ENCODE measurements at regions not wholly inside any gene's neighbourhood (a gene's known extent, or its start where the extent isn't known, plus 50 kb on each side); places are given as distances from the start of the nearest gene placed in this dataset.

GRCh38 chr4:23958749-23959148, 68.9 kb upstream of the PPARGC1A start:
- H3K27ac ChIP-seq (ENCODE audit: low read depth, low read length), result no peak overlapping the region
- no peaks in the 10 kb centered on the region for H3K79me2 ChIP-seq (ENCODE audit: insufficient read depth, low read length)
- no peak overlapping the region for H3K4me3 ChIP-seq (ENCODE audit: insufficient read depth, low read length, poor library complexity, severe bottlenecking)
- H3K36me3 ChIP-seq (ENCODE audit: low read length), result no peaks in the 10 kb centered on the region
- H3K9me3 ChIP-seq (ENCODE audit: insufficient read depth, low read length), result no peaks in the 10 kb centered on the region
- H3K27me3 ChIP-seq (ENCODE audit: low read length), result no peaks in the 10 kb centered on the region
- no peaks in the 10 kb centered on the region for H3F3A ChIP-seq (ENCODE audit: insufficient read depth)
- no peak overlapping the region for H3K4me2 ChIP-seq (ENCODE audit: low read depth, low read length, poor library complexity, severe bottlenecking)
- no peaks in the 10 kb centered on the region for H3K9me2 ChIP-seq (replicated peaks; ENCODE audit: insufficient read depth, low read length)
- H3K9ac ChIP-seq (ENCODE audit: low read length), result no peak overlapping the region
- H4K20me1 ChIP-seq (ENCODE audit: low read depth, low read length), result no peaks in the 10 kb centered on the region
- no peak overlapping the region for H2AFZ ChIP-seq (ENCODE audit: low read depth, low read length, severe bottlenecking)
- TF ChIP-seq CTCF (IDR thresholded peaks at IDR 0.05; ENCODE audit: insufficient read depth, low read length, poor library complexity, severe bottlenecking), result no peak

DNA sequence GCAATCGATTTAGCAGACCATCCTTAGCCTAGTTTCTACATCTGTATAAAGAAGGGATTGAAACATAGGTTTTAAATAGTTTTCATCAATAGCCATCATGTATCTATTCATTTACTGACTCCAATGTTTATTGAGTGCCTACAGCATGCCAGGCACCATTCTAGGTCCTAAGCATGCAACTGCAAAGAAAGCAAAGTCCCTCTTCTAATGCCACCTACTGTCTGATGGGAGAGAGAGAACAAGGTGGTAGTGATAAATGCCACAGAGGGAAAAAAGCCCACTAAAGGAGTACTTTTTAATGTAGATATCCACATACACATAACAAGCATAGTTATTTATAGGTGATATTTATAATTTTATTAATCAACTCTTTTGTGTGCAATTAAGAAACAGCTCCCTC, 67.6 kb upstream of the PPARGC1A start:
- H2AFZ ChIP-seq (ENCODE audit: low read depth, low read length, severe bottlenecking), result no peak overlapping the region
- H3K79me2 ChIP-seq (ENCODE audit: insufficient read depth, low read length), result no peaks in the 10 kb centered on the region
- no peaks in the 10 kb centered on the region for H4K20me1 ChIP-seq (ENCODE audit: low read depth, low read length)
- H3K4me2 ChIP-seq (ENCODE audit: low read depth, low read length, poor library complexity, severe bottlenecking), result no peak overlapping the region
- H3K9me3 ChIP-seq (ENCODE audit: insufficient read depth, low read length), result no peaks in the 10 kb centered on the region
- no peaks in the 10 kb centered on the region for H3F3A ChIP-seq (ENCODE audit: insufficient read depth)
- H3K27ac ChIP-seq (ENCODE audit: low read depth, low read length), result no peak overlapping the region
- H3K36me3 ChIP-seq (ENCODE audit: low read length), result no peaks in the 10 kb centered on the region
- H3K4me3 ChIP-seq (ENCODE audit: insufficient read depth, low read length, poor library complexity, severe bottlenecking), result no peak overlapping the region
- H3K9ac ChIP-seq (ENCODE audit: low read length), result no peak overlapping the region
- H3K9me2 ChIP-seq (replicated peaks; ENCODE audit: insufficient read depth, low read length), result no peaks in the 10 kb centered on the region
- TF ChIP-seq EZH2phosphoT487 (conservative IDR thresholded peaks at IDR 0.05; ENCODE audit: low read length) (no peak), CTCF (IDR thresholded peaks at IDR 0.05; ENCODE audit: insufficient read depth, low read length, poor library complexity, severe bottlenecking) (no peak)
- H3K27me3 ChIP-seq (ENCODE audit: low read length), result no peaks in the 10 kb centered on the region

DNA sequence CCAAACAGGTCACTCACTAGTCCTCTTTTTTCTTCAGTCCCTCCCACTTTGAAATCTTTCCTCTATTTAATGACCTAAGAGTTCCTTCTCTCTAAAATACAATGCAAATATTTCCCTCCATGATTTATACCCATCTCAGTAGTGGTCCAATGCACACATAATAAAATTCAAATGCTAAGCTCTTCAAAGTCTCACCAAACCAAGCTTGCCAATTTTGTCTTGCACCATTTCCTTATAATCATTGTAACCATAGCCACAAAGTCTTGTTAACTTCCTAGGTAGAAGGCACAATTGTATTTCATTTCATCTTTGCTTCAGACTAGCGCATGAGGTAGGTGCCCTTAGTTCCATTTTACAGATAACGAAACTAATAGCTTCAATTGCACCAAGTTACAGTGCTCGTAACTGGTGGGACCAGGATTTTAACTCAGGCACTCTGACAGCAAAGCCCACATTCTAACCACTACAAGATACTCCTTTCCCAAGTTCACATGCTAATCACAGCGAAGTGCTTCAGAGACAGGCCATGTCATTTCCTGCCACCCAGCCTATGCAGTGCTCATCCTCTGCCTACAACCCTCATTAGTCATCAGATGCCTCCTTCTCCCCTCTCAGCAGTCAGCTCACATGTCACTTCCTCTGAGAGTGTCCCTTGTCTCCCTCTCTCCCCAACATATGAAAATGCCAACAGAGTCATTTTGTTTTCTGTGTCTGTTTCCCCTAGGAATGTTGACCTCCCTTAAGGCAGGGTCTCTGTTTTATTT, 66.9 kb upstream of the PPARGC1A start:
- Histone ChIP-seq H3K9me2 (replicated peaks; ENCODE audit: insufficient read depth, low read length) (no peaks in the 10 kb centered on the region), H3K36me3 (ENCODE audit: low read length) (no peaks in the 10 kb centered on the region), H3K79me2 (ENCODE audit: insufficient read depth, low read length) (no peaks in the 10 kb centered on the region), H3K27me3 (ENCODE audit: low read length) (no peaks in the 10 kb centered on the region), H4K20me1 (ENCODE audit: low read depth, low read length) (no peaks in the 10 kb centered on the region), H3K4me3 (ENCODE audit: insufficient read depth, low read length, poor library complexity, severe bottlenecking) (no peak overlapping the region), H3K27ac (ENCODE audit: low read depth, low read length) (no peak overlapping the region), H3K9ac (ENCODE audit: low read length) (no peak overlapping the region), H2AFZ (ENCODE audit: low read depth, low read length, severe bottlenecking) (no peak overlapping the region), H3K4me2 (ENCODE audit: low read depth, low read length, poor library complexity, severe bottlenecking) (no peak overlapping the region), H3F3A (ENCODE audit: insufficient read depth) (no peaks in the 10 kb centered on the region), H3K9me3 (ENCODE audit: insufficient read depth, low read length) (no peaks in the 10 kb centered on the region)
- no peak for TF ChIP-seq EZH2phosphoT487 (conservative IDR thresholded peaks at IDR 0.05; ENCODE audit: low read length)

DNA sequence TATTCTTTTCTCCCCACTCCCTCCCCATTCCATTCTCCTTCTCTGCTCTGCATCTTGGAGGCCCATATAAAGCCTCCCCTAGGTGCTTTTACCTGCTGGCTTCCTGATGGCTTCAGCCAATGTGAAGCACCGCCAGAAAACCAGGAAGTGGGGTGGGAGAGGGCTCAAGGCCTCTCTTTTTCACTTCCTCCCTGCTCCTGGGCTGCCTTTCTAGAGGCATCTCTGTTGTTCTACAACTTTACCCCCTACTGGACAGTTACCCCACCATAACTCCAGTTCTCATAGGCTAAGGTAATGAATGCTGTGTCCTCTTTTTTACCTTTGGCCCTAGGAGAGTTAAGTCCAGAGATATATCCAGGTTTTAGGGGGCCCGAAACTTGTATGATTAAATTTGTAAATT, 62.4 kb upstream of the PPARGC1A start:
- H4K20me1 ChIP-seq (ENCODE audit: low read depth, low read length), result no peaks in the 10 kb centered on the region
- H3K9me2 ChIP-seq (replicated peaks; ENCODE audit: insufficient read depth, low read length), result no peaks in the 10 kb centered on the region
- H3K36me3 ChIP-seq (ENCODE audit: low read length), result no peaks in the 10 kb centered on the region
- H3K27me3 ChIP-seq (ENCODE audit: low read length), result no peaks in the 10 kb centered on the region
- H3K27ac ChIP-seq (ENCODE audit: low read depth, low read length), result no peak overlapping the region
- no peak for TF ChIP-seq EZH2phosphoT487 (conservative IDR thresholded peaks at IDR 0.05; ENCODE audit: low read length)
- TF ChIP-seq CTCF (IDR thresholded peaks at IDR 0.05; ENCODE audit: insufficient read depth, low read length, poor library complexity, severe bottlenecking), result no peak
- no peak overlapping the region for H2AFZ ChIP-seq (ENCODE audit: low read depth, low read length, severe bottlenecking)
- H3K79me2 ChIP-seq (ENCODE audit: insufficient read depth, low read length), result no peaks in the 10 kb centered on the region
- H3K9me3 ChIP-seq (ENCODE audit: insufficient read depth, low read length), result no peaks in the 10 kb centered on the region
- no peak overlapping the region for H3K9ac ChIP-seq (ENCODE audit: low read length)
- no peak overlapping the region for H3K4me2 ChIP-seq (ENCODE audit: low read depth, low read length, poor library complexity, severe bottlenecking)
- H3F3A ChIP-seq (ENCODE audit: insufficient read depth), result no peaks in the 10 kb centered on the region
- H3K4me3 ChIP-seq (ENCODE audit: insufficient read depth, low read length, poor library complexity, severe bottlenecking), result no peak overlapping the region

Measured in SU-DHL-6 (cell line).